Gastroesophageal sphincter (tissue), 4 donors: ENCODE measurements at regions not wholly inside any gene's neighbourhood (a gene's known extent, or its start where the extent isn't known, plus 50 kb on each side); places are given as distances from the start of the nearest gene placed in this dataset.

Source experiments
- ATAC-seq: fragments of 150-250 bp; one replicate; pipeline ENCODE4 v1.9.1; 2016; ENCODE audit warnings: mild to moderate bottlenecking, moderate library complexity
- H3K27ac ChIP-seq, 4 donors: fragments of 200-600 bp; sonication (generic) in 3 of 4; 1 replicate in 3 of 4; 2 replicates in 1 of 4; pipeline ENCODE4 v1.5.1; 2016 to 2019
- H3K27me3 ChIP-seq: fragments of 200-600 bp; sonication (generic); one replicate; pipeline ENCODE4 v1.5.1; 2019
- H3K36me3 ChIP-seq, 2 donors: fragments of 200-600 bp; sonication (generic); one replicate each; pipeline ENCODE4 v1.5.1; 2019; ENCODE audit warnings: control low read depth in 1 of 2
- H3K4me1 ChIP-seq, 3 donors: fragments of 200-600 bp; sonication (generic); 1 replicate in 2 of 3; 2 replicates in 1 of 3; pipeline ENCODE4 v1.5.1; 2016 to 2019; ENCODE audit warnings: control low read depth in 2 of 3
- H3K4me3 ChIP-seq, 2 donors: fragments of 200-600 bp; sonication (generic); one replicate each; pipeline ENCODE4 v1.5.1; 2019; ENCODE audit warnings: mild to moderate bottlenecking in 1 of 2, moderate library complexity in 1 of 2
- H3K9me3 ChIP-seq, 3 donors: fragments of 200-600 bp; sonication (generic); one replicate each; pipeline ENCODE4 v1.5.1; 2017 to 2019; ENCODE audit warnings: control low read depth in 2 of 3
- EP300 ChIP-seq: sonication (generic); formaldehyde crosslinking; IDR thresholded peaks from one replicate; pipeline ENCODE4 v1.6.1; 2017; ENCODE audit warnings: antibody characterized with exemption, mild to moderate bottlenecking
- POLR2A ChIP-seq, 2 donors: fragments of 450-650 bp; IDR thresholded peaks; one replicate each; pipeline ENCODE4 v1.6.1; 2017; ENCODE audit warnings: antibody characterized with exemption in 2 of 2, mild to moderate bottlenecking in 2 of 2, moderate library complexity in 1 of 2
- POLR2AphosphoS5 ChIP-seq: sonication (generic); formaldehyde crosslinking; IDR thresholded peaks from one replicate; pipeline ENCODE4 v1.6.1; 2017; ENCODE audit warnings: antibody characterized with exemption
- WGBS, 2 donors: methylation state at CpG; one replicate each; pipeline ENCODE4 v1.1.5; 2018; ENCODE audit warnings: low coverage in 1 of 2; 5-methylcytosine and 5-hydroxymethylcytosine counted together
- TF ChIP-seq, protein P1 (sequence below), 4 experiments: fragments of 200-600 bp in 2 of 4; fragments of 450-650 bp in 2 of 4; sonication (generic) in 1 of 4; IDR thresholded peaks; one replicate each; pipeline ENCODE4 v1.5.1; 2017 to 2019; ENCODE audit warnings: antibody characterized with exemption in 4 of 4, mild to moderate bottlenecking in 2 of 4, moderate library complexity in 2 of 4

DNA sequence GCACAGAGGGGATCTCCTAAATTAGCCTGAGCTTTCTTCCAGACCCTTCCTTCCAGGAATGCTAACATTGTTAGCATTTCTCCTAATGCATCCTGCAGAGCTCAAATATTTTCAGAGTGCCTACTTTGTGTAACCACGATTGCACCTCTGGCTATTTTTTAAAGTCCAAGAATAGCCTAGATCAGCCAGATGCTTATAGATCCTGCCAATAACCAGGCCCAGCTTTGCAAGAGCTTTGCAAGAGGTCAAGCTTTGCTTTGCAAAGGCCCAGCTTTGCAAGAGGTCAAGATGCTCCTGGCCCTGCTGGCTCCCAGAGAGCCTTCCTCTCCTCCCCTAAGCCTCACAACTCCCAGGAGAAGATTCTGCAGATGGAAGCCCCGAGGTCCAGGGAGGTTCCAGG, 491.9 kb downstream of the MN1 start:
- no peak for TF ChIP-seq EP300
- TF ChIP-seq POLR2AphosphoS5: no peak
- TF ChIP-seq, protein P1, sequence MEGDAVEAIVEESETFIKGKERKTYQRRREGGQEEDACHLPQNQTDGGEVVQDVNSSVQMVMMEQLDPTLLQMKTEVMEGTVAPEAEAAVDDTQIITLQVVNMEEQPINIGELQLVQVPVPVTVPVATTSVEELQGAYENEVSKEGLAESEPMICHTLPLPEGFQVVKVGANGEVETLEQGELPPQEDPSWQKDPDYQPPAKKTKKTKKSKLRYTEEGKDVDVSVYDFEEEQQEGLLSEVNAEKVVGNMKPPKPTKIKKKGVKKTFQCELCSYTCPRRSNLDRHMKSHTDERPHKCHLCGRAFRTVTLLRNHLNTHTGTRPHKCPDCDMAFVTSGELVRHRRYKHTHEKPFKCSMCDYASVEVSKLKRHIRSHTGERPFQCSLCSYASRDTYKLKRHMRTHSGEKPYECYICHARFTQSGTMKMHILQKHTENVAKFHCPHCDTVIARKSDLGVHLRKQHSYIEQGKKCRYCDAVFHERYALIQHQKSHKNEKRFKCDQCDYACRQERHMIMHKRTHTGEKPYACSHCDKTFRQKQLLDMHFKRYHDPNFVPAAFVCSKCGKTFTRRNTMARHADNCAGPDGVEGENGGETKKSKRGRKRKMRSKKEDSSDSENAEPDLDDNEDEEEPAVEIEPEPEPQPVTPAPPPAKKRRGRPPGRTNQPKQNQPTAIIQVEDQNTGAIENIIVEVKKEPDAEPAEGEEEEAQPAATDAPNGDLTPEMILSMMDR (IDR thresholded peaks at IDR 0.05): no peak
- no peak for TF ChIP-seq POLR2A (IDR thresholded peaks at IDR 0.05)
- Histone ChIP-seq H3K27me3 (no peaks in the 10 kb centered on the region), H3K4me3 (no peak overlapping the region), H3K9me3 (peaks cover 0 to 5% (median 0%) of the 10 kb centered on the region in 3 donors), H3K36me3 (no peaks in the 10 kb centered on the region), H3K27ac (no peak overlapping the region), H3K4me1 (peaks cover 0 to 29% (median 0%) of the 10 kb centered on the region in 3 donors)
- WGBS, 2 donors: 44% methylated on average over 1 of the region's 2 CpGs; no CpG with 5 or more reads in 1 of the 2 donors
- no peak for ATAC-seq

DNA sequence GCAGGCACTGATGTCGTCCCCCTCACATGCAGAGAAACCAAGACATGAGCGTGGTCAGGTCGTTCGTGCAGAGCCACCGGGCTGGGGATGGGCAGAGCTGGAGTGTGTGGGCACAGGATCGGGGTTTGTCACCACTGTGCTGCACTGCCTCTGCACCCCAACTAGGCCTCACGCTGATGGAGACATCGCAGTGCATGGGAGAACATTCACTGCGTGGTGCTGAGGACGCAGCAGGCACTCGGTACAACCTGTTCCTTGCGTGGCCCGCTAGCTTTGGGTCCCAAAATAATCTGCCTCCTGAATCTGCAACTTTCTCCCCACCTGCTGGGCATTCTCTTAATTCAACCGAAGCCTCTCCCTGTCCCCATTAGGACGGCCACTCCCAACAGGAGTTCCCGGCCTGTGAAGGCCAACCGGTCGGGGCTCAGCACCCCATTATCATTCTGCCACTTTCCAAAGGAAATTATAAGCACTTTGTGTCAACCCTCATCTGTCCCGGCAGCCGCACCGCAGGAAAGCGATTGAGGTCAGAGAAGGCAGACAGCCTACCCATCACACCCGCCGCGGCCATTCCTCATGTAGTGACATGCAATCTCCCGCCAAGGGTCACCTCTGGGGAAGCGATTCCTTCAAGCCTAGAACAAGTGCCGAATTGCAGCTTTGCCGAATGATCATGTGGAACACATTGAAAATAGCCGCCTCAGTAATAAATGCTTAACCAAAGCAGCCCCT, 490.4 kb downstream of the MN1 start:
- WGBS, 2 donors: 80 to 90% methylated on average over 6 to 8 of the region's 30 CpGs
- no peak overlapping the region for H3K27ac ChIP-seq
- no peaks in the 10 kb centered on the region for H3K36me3 ChIP-seq
- ATAC-seq: no peak
- peaks cover 0 to 29% (median 0%) of the 10 kb centered on the region in 3 donors for H3K4me1 ChIP-seq
- no peaks in the 10 kb centered on the region for H3K27me3 ChIP-seq
- TF ChIP-seq, protein P1 (IDR thresholded peaks at IDR 0.05): no peak
- TF ChIP-seq POLR2A (IDR thresholded peaks at IDR 0.05) (no peak), EP300 (no peak), POLR2AphosphoS5 (no peak)
- H3K4me3 ChIP-seq: no peak overlapping the region
- H3K9me3 ChIP-seq: peaks cover 0 to 5% (median 0%) of the 10 kb centered on the region in 3 donors

DNA sequence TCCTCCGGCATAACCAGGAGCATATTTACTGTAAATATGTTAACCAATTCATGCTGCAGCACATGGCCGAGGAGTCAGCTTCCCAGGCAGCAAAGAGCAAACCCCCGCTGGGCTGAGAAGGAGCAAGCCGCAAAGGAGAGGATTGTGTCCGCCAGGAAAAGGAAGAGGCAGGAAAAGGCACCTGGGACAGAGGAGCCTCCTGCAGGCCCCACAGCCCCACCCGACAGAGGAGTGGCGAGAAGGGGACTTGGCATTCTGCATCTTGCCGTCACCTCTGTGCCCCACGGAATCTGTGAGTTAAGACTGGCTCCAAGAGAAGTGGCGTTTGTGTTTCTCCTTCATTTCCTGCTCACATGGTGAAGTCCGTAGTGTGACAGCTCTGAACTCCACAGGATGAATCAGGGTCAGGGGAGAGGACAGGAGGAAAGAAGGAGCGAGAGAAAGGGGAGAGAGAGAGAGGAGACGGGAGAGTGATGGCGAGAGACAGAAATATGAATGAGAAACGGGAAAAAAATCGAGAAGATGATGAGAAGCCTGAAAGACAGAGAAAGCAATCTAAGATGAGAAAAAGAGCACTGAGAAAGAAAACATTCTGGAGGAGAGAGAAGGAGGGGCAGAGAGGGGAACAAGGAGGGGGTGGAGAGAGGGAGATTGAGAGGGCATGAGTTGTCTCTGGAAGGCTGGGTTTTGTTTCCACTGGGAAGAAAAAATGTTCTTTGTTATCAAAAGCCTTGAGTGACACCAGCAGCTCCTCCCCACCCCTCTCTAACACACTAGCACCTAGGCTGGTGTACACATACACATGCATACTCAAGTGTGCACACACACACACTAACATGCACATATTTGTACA, 489.6 kb downstream of the MN1 start:
- no peak for ATAC-seq
- Histone ChIP-seq H3K36me3 (no peaks in the 10 kb centered on the region), H3K4me1 (peaks cover 0 to 29% (median 0%) of the 10 kb centered on the region in 3 donors), H3K27me3 (no peaks in the 10 kb centered on the region), H3K9me3 (peaks cover 0 to 5% (median 0%) of the 10 kb centered on the region in 3 donors), H3K27ac (no peak overlapping the region), H3K4me3 (no peak overlapping the region)
- TF ChIP-seq, protein P1 (IDR thresholded peaks at IDR 0.05): no peak
- no peak for TF ChIP-seq EP300
- TF ChIP-seq POLR2AphosphoS5: no peak
- no peak for TF ChIP-seq POLR2A (IDR thresholded peaks at IDR 0.05)
- 43% methylated on average over 12 of the region's 16 CpGs; no CpG with 5 or more reads in 1 of the 2 donors for WGBS, 2 donors

DNA sequence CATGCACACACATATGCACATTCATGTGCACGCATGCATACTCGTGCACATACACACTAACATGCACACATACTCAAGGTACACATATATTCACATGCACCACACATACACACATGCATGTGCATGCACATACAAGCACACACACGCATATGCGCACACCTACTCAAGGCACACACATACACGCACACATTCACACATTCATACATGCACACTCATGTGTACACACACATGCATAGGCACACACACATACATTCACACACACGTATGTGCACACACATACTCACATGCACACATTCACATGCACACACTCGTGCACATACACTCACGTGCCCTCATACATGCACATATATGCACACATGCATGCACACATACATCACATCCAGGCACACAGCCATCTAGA, 489.0 kb downstream of the MN1 start:
- peaks cover 0 to 5% (median 0%) of the 10 kb centered on the region in 3 donors for H3K9me3 ChIP-seq
- peaks cover 0 to 29% (median 0%) of the 10 kb centered on the region in 3 donors for H3K4me1 ChIP-seq
- no peaks in the 10 kb centered on the region for H3K36me3 ChIP-seq
- no peaks in the 10 kb centered on the region for H3K27me3 ChIP-seq
- no peak for ATAC-seq
- H3K27ac ChIP-seq: no peak overlapping the region
- TF ChIP-seq EP300 (no peak), POLR2A (IDR thresholded peaks at IDR 0.05) (no peak), POLR2AphosphoS5 (no peak)
- TF ChIP-seq, protein P1 (IDR thresholded peaks at IDR 0.05): no peak
- 77 to 79% methylated on average over 8 of the region's 8 CpGs for WGBS, 2 donors
- no peak overlapping the region for H3K4me3 ChIP-seq
